OCI-LY3 (cell line): ENCODE measurements at regions not wholly inside any gene's neighbourhood (a gene's known extent, or its start where the extent isn't known, plus 50 kb on each side); places are given as distances from the start of the nearest gene placed in this dataset.
"Not testable (repeated sequence)": the region's sequence is repeated elsewhere in the genome, so short reads cannot be mapped to it uniquely, and the experiment has no call there.

ENCODE experiments used
- H2AFZ ChIP-seq: fragments of 200-600, 300-600 bp; shearing (Covaris generic); 2 replicates; pipeline ENCODE4 v1.6.0; 2014; ENCODE audit warnings: antibody characterized with exemption, low read depth, low read length
- H3K27ac ChIP-seq: fragments of 200-600, 300-600 bp; sonication (generic); 2 replicates; pipeline ENCODE4 v1.5.1; 2014; ENCODE audit warnings: mild to moderate bottlenecking, low read length, moderate library complexity, mixed read lengths
- H3K27me3 ChIP-seq: fragments of 200-600, 300-600 bp; sonication (generic); 2 replicates; pipeline ENCODE4 v1.6.1; 2014; ENCODE audit warnings: low read depth, low read length, mixed read lengths
- H3K36me3 ChIP-seq: fragments of 200-600, 300-600 bp; sonication (generic); replicated peaks from 2 replicates; pipeline ENCODE3; 2014; ENCODE audit warnings: low read depth, low read length, mixed read lengths
- H3K4me1 ChIP-seq: fragments of 300-600, 200-600 bp; sonication (generic); 2 replicates; pipeline ENCODE4 v1.6.1; 2014; ENCODE audit warnings: low read length, mixed read lengths
- H3K4me2 ChIP-seq: fragments of 200-600, 300-600 bp; sonication (generic); 2 replicates; pipeline ENCODE4 v1.6.1; 2014; ENCODE audit warnings: low read length, mixed read lengths
- H3K4me3 ChIP-seq: fragments of 300-600, 200-600 bp; sonication (generic); 2 replicates; pipeline ENCODE4 v1.5.1; 2014; ENCODE audit warnings: antibody characterized with exemption, mild to moderate bottlenecking, low read length, moderate library complexity
- H3K79me2 ChIP-seq: fragments of 300-600, 200-600 bp; shearing (Covaris generic); 2 replicates; pipeline ENCODE4 v1.6.1; 2014; ENCODE audit warnings: mild to moderate bottlenecking, low read length, mixed read lengths
- H3K9ac ChIP-seq: fragments of 300-600, 200-600 bp; shearing (Covaris generic); 2 replicates; pipeline ENCODE4 v1.6.0; 2014; ENCODE audit warnings: mild to moderate bottlenecking, low read length, moderate library complexity
- H3K9me3 ChIP-seq: fragments of 200-600, 300-600 bp; shearing (Covaris generic); 2 replicates; pipeline ENCODE4 v1.6.1; 2014; ENCODE audit warnings: low read length, mixed read lengths; ENCODE audit not compliant: insufficient read depth
- H4K20me1 ChIP-seq: fragments of 200-600, 300-600 bp; sonication (generic); 2 replicates; pipeline ENCODE4 v1.6.1; 2016; ENCODE audit warnings: low read length, mixed read lengths; ENCODE audit not compliant: insufficient read depth
- TF ChIP-seq, protein P1 (sequence below): fragments of 200-600, 300-600 bp; sonication (generic); IDR thresholded peaks from 2 replicates; pipeline ENCODE4 v1.5.1; 2014; ENCODE audit warnings: antibody characterized with exemption, low read length, low read depth

DNA sequence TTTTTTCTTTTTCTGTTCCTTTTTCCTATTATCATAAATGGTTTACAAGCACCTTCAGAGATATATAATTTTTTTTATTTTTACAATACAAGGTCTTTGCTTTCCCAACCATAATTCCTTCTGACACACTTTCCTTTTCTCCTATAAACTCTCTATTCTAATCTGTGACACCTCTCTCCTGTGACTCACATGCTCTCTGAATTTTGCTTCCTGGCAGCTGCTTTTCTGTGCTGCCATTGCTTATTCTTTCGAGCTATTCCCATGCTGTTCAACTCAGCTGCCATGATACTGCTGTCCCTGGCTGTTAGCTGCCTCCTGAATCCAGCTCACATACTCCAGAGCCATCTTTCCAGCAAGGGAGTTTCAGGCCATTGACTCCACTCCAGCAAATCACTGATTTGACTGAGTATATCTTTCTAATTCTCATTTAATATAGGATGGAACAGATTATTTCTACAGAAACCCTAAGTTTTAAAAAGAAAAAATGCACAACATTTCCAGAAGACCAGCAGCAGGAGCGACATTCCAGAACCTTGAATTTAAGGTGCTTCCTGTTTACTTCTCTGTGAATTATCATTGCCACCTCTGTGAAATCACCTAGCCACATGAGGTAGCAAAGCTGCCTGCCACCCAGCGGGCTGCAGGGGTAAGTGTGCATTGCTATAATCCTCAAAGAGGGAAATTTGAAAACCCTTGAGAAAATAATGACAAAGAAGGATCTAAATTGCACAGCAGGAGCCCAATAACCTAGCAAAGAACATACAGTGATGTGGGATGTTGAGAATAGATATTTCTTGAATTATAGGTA lies 1442.6 kb downstream of the KHDRBS2 start:
- H3K27me3 ChIP-seq, H3K79me2 ChIP-seq, H4K20me1 ChIP-seq, H3K36me3 ChIP-seq, H3K4me3 ChIP-seq, H3K9ac ChIP-seq, H2AFZ ChIP-seq, H3K4me2 ChIP-seq, H3K9me3 ChIP-seq, H3K27ac ChIP-seq: not testable (repeated sequence)
- TF ChIP-seq, protein P1, sequence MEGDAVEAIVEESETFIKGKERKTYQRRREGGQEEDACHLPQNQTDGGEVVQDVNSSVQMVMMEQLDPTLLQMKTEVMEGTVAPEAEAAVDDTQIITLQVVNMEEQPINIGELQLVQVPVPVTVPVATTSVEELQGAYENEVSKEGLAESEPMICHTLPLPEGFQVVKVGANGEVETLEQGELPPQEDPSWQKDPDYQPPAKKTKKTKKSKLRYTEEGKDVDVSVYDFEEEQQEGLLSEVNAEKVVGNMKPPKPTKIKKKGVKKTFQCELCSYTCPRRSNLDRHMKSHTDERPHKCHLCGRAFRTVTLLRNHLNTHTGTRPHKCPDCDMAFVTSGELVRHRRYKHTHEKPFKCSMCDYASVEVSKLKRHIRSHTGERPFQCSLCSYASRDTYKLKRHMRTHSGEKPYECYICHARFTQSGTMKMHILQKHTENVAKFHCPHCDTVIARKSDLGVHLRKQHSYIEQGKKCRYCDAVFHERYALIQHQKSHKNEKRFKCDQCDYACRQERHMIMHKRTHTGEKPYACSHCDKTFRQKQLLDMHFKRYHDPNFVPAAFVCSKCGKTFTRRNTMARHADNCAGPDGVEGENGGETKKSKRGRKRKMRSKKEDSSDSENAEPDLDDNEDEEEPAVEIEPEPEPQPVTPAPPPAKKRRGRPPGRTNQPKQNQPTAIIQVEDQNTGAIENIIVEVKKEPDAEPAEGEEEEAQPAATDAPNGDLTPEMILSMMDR = peak; percentile 19; the same call in 1 of the 2 replicates
- H3K4me1 ChIP-seq = peaks cover 10% of the 10 kb centered on the region

DNA sequence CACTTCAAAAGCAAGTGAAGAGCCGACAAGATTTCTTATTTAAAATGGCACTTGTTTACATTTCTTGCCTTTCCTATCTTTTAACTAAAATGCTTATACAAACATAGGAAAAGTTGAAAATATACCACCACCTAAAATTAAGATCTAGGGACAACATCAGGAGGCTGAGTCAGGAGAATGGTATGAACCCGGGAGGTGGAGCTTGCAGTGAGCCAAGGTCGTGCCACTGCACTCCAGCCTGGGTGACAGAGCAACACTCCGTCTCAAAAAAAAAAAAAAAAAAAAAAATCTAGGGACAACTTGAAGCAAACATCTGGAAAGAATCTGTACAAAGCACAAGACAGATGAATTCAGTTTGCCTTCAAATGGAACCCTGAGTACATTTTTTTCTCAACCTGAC lies 1455.3 kb downstream of the KHDRBS2 start:
- H3K9ac ChIP-seq = not testable (repeated sequence)

GRCh38 chr6:60822597-60822996 lies 1463.4 kb downstream of the KHDRBS2 start:
- not testable (repeated sequence) for H2AFZ ChIP-seq, H4K20me1 ChIP-seq, H3K27ac ChIP-seq, H3K27me3 ChIP-seq, H3K4me3 ChIP-seq, H3K79me2 ChIP-seq, H3K4me2 ChIP-seq, H3K4me1 ChIP-seq, H3K36me3 ChIP-seq, H3K9ac ChIP-seq, H3K9me3 ChIP-seq

More for the DNA sequence above, 1455.3 kb downstream of the KHDRBS2 start:
- not testable (repeated sequence) for H4K20me1 ChIP-seq, H3K36me3 ChIP-seq, H3K4me2 ChIP-seq, H3K27me3 ChIP-seq, H2AFZ ChIP-seq, H3K4me1 ChIP-seq, H3K9me3 ChIP-seq, H3K79me2 ChIP-seq, H3K27ac ChIP-seq, H3K4me3 ChIP-seq

- H3K79me2 ChIP-seq, H3K9ac ChIP-seq, H3K4me2 ChIP-seq, H3K27me3 ChIP-seq, H4K20me1 ChIP-seq, H3K9me3 ChIP-seq, H3K27ac ChIP-seq, H3K36me3 ChIP-seq, H3K4me3 ChIP-seq, H2AFZ ChIP-seq, H3K4me1 ChIP-seq: not testable (repeated sequence)
Observed at GRCh38 chr6:60818072-60818471, 1468.0 kb downstream of the KHDRBS2 start.

DNA sequence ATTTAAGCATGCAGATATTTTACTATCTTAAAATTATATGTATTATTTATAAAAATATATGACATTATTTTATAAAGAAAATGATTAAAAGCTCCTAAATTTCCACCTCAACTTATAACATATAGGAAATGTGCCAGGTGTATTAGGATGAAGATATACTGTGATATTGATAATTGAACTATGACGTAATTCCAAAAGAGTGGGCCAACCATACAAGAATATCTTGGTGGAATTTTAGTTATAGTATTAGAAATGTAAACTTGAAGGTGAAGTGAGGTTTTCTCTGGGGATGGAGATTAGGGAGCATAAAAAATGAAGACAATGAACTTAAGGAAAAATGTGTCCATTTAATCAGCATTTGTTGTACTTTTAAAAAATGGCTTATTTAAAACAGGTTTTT lies 1471.2 kb downstream of the KHDRBS2 start:
- not testable (repeated sequence) for H3K79me2 ChIP-seq, H3K9ac ChIP-seq, H4K20me1 ChIP-seq, H3K9me3 ChIP-seq, H3K27me3 ChIP-seq, H3K36me3 ChIP-seq, H3K4me2 ChIP-seq, H2AFZ ChIP-seq, H3K4me1 ChIP-seq, H3K27ac ChIP-seq, H3K4me3 ChIP-seq

- not testable (repeated sequence) for H3K27ac ChIP-seq, H3K27me3 ChIP-seq, H2AFZ ChIP-seq, H4K20me1 ChIP-seq, H3K4me3 ChIP-seq, H3K4me2 ChIP-seq, H3K9ac ChIP-seq, H3K36me3 ChIP-seq, H3K4me1 ChIP-seq, H3K79me2 ChIP-seq, H3K9me3 ChIP-seq
Observed at GRCh38 chr6:60813897-60814596, 1472.0 kb downstream of the KHDRBS2 start.

DNA sequence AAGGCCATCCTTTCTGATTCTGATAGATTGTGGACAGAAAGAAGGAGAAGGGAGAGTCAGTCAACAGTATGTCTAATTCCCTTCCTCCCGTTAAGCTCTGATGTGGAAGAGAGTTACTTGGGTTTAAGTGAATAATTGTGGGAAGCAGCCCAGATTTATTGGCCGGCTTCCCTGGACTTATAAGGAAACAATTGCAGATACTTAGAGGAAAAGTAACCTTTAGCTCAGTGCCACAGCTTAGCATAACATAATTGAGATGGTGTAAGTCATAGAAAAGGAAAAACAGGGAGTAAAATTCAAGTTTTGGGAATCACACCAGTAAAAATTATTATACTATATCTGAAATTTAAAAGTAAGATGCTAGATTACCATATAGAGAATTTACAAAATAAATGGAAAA lies 1475.8 kb downstream of the KHDRBS2 start:
- not testable (repeated sequence) for H3K36me3 ChIP-seq, H3K79me2 ChIP-seq, H3K27me3 ChIP-seq, H2AFZ ChIP-seq, H3K9ac ChIP-seq, H4K20me1 ChIP-seq, H3K4me2 ChIP-seq, H3K27ac ChIP-seq, H3K4me3 ChIP-seq, H3K9me3 ChIP-seq, H3K4me1 ChIP-seq
